GM12878 (cell line): ENCODE measurements at regions not wholly inside any gene's neighbourhood (a gene's known extent, or its start where the extent isn't known, plus 50 kb on each side); places are given as distances from the start of the nearest gene placed in this dataset.

Experiments used
- ATAC-seq: fragments of 200-7000 bp; cut with Tn5 transposase; 3 replicates; pipeline ENCODE4 v1.9.1; 2020; ENCODE audit warnings: mild to moderate bottlenecking, moderate library complexity
- BruUV-seq: library from RNA; stranded (reverse); fragments of 400-500 nt; replicated peaks from 2 replicates; lab custom pipeline; 2021; lab: Mats Ljungman, UMichigan
- CTCF ChIA-PET: fragments of 300-600 bp; sonication (Branson Sonifier 250); formaldehyde crosslinking; extraction: SDS; loops from one replicate; lab custom pipeline; 2021; ENCODE audit warnings: inconsistent platforms; lab: Yijun Ruan, JAX
- POLR2A ChIA-PET: fragments of 350-600 bp; formaldehyde crosslinking; extraction: SDS; loops from one replicate; lab custom pipeline; 2021; ENCODE audit warnings: inconsistent platforms; lab: Charles Lee
- RAD21 ChIA-PET: fragments of 300-600 bp; sonication (Branson Sonifier 250); formaldehyde crosslinking; loops from one replicate; lab custom pipeline; 2023; ENCODE audit warnings: antibody characterized with exemption; ENCODE audit not compliant: unreplicated experiment; lab: Charles Lee
- SMC1A ChIA-PET: fragments of 300-600 bp; sonication (Branson Sonifier 250); formaldehyde crosslinking; loops from one replicate; lab custom pipeline; 2023; ENCODE audit not compliant: unreplicated experiment, uncharacterized antibody; lab: Charles Lee
- DNase-seq: peaks from one replicate; pipeline ENCODE4 v3.0.0-alpha.2; 2011; ENCODE audit warnings: low read depth, low spot score
- FAIRE-seq: peaks from 3 replicates; lab custom pipeline; 2011; peaks lifted over from hg19 to GRCh38; lab: Jason Lieb, UNC
- H2AFZ ChIP-seq: 2 replicates; pipeline ENCODE4 v1.6.0; 2011; ENCODE audit warnings: low read depth, low read length, control low read depth; ENCODE audit not compliant: control insufficient read depth
- H3K27ac ChIP-seq: 2 replicates; pipeline ENCODE4 v1.5.1; 2011; ENCODE audit warnings: control low read depth; ENCODE audit not compliant: control insufficient read depth, insufficient read depth
- H3K27me3 ChIP-seq, 2 experiments: replicated peaks in 1 of 2; 2 replicates each; pipeline versions ENCODE4 v1.6.0 to v1.6.1; 2011; ENCODE audit warnings: low read length in 1 of 2; ENCODE audit not compliant: control insufficient read depth in 2 of 2, insufficient read depth in 2 of 2
- H3K36me3 ChIP-seq, 2 experiments: 2 replicates each; pipeline ENCODE4 v1.5.1; 2011; ENCODE audit warnings: low read length in 1 of 2; ENCODE audit not compliant: control insufficient read depth in 2 of 2, insufficient read depth in 2 of 2
- H3K4me1 ChIP-seq: 2 replicates; pipeline ENCODE4 v1.6.1; 2011; ENCODE audit warnings: mild to moderate bottlenecking, low read length, moderate library complexity, mixed read lengths; ENCODE audit not compliant: control insufficient read depth, insufficient read depth
- H3K4me2 ChIP-seq: 2 replicates; pipeline ENCODE4 v1.6.0; 2011; ENCODE audit warnings: control low read depth; ENCODE audit not compliant: control insufficient read depth, insufficient read depth
- H3K4me3 ChIP-seq: fragments of 200-600 bp; sonication (generic); 2 replicates; pipeline ENCODE4 v1.5.1; 2016
- H3K79me2 ChIP-seq: 2 replicates; pipeline ENCODE4 v1.6.0; 2011; ENCODE audit warnings: low read length; ENCODE audit not compliant: control insufficient read depth, insufficient read depth
- H3K9ac ChIP-seq: 2 replicates; pipeline ENCODE4 v1.8.0; 2011; ENCODE audit warnings: low read length, control low read depth, mixed read lengths; ENCODE audit not compliant: control insufficient read depth, insufficient read depth
- H3K9me3 ChIP-seq: replicated peaks from 3 replicates; pipeline ENCODE4 v1.5.1; 2011; ENCODE audit warnings: mild to moderate bottlenecking, low read length; ENCODE audit not compliant: control insufficient read depth, insufficient read depth
- H4K20me1 ChIP-seq: 2 replicates; pipeline ENCODE4 v1.6.0; 2011; ENCODE audit not compliant: control insufficient read depth, insufficient read depth
- BCL11A ChIP-seq: IDR thresholded peaks from 2 replicates; pipeline ENCODE4 v1.6.1; 2011; ENCODE audit warnings: low read depth, low read length
- BMI1 ChIP-seq: fragments of 450-650 bp; IDR thresholded peaks from 2 replicates; pipeline ENCODE4 v1.6.1; 2016; ENCODE audit warnings: mild to moderate bottlenecking, moderate library complexity, borderline replicate concordance
- CBFB ChIP-seq: IDR thresholded peaks from 2 replicates; pipeline ENCODE4 v1.6.1; 2016; ENCODE audit warnings: antibody characterized with exemption, low read depth
- CHD1 ChIP-seq: IDR thresholded peaks from 2 replicates; pipeline ENCODE4 v1.6.1; 2012; ENCODE audit warnings: low read depth, low read length, improper control_type of control experiment
- CHD2 ChIP-seq: IDR thresholded peaks from 2 replicates; pipeline ENCODE4 v1.6.1; 2011; ENCODE audit warnings: low read depth, low read length, improper control_type of control experiment, borderline replicate concordance
- FOXM1 ChIP-seq: IDR thresholded peaks from 2 replicates; pipeline ENCODE4 v1.6.1; 2012; ENCODE audit warnings: low read depth, mild to moderate bottlenecking, inconsistent platforms, low read length, moderate library complexity
- IKZF2 ChIP-seq, 2 experiments: fragments of 450-650 bp; IDR thresholded peaks; 2 replicates each; pipeline ENCODE4 v1.6.1; 2017; ENCODE audit warnings: mild to moderate bottlenecking in 2 of 2, moderate library complexity in 2 of 2
- JUNB ChIP-seq: IDR thresholded peaks from 2 replicates; pipeline ENCODE4 v1.6.1; 2016; ENCODE audit warnings: antibody characterized with exemption, mild to moderate bottlenecking
- MXI1 ChIP-seq: fragments of 150-350 bp; IDR thresholded peaks from 2 replicates; pipeline ENCODE4 v1.6.1; 2011; ENCODE audit warnings: low read depth, mild to moderate bottlenecking, inconsistent platforms, low read length, improper control_type of control experiment
- NBN ChIP-seq: fragments of 450-650 bp; IDR thresholded peaks from 2 replicates; pipeline ENCODE4 v1.6.1; 2016
- NFXL1 ChIP-seq: fragments of 450-650 bp; IDR thresholded peaks from 2 replicates; pipeline ENCODE4 v1.6.1; 2017; ENCODE audit warnings: antibody characterized with exemption, mild to moderate bottlenecking, borderline replicate concordance
- RBBP5 ChIP-seq: fragments of 200-600 bp; sonication (generic); conservative IDR thresholded peaks from 2 replicates; pipeline ENCODE4 v1.6.1; 2016
- RELB ChIP-seq: fragments of 450-650 bp; IDR thresholded peaks from 2 replicates; pipeline ENCODE4 v1.6.1; 2017; ENCODE audit warnings: low read depth, mild to moderate bottlenecking, moderate library complexity
- RFX5 ChIP-seq: IDR thresholded peaks from 2 replicates; pipeline ENCODE4 v1.6.1; 2011; ENCODE audit warnings: low read depth, low read length, improper control_type of control experiment
- SMARCA5 ChIP-seq: fragments of 450-650 bp; IDR thresholded peaks from 2 replicates; pipeline ENCODE4 v1.6.1; 2017; ENCODE audit warnings: mild to moderate bottlenecking
- SRF ChIP-seq, 2 experiments: IDR thresholded peaks; 2 replicates each; pipeline ENCODE4 v1.6.1; 2011; ENCODE audit warnings: low read depth in 2 of 2, low read length in 2 of 2, mild to moderate bottlenecking in 1 of 2, moderate library complexity in 1 of 2
- STAT1 ChIP-seq: fragments of 450-650 bp; conservative IDR thresholded peaks from 2 replicates; pipeline ENCODE4 v1.6.1; 2014; ENCODE audit warnings: antibody characterized with exemption, mild to moderate bottlenecking
- TAF1 ChIP-seq: IDR thresholded peaks from 2 replicates; pipeline ENCODE4 v1.6.1; 2011; ENCODE audit warnings: mild to moderate bottlenecking, low read depth, low read length, borderline replicate concordance
- USF1 ChIP-seq: IDR thresholded peaks from 2 replicates; pipeline ENCODE4 v1.6.1; 2011; ENCODE audit warnings: borderline replicate concordance, low read depth, mild to moderate bottlenecking, moderate library complexity, mixed read lengths, low read length; ENCODE audit not compliant: insufficient read depth; ENCODE audit errors: extremely low read length
- ZBTB4 ChIP-seq: fragments of 450-650 bp; formaldehyde crosslinking; IDR thresholded peaks from 2 replicates; pipeline ENCODE4 v1.4.0; 2022; ENCODE audit warnings: mild to moderate bottlenecking, moderate library complexity
- ZNF207 ChIP-seq: fragments of 450-650 bp; IDR thresholded peaks from 2 replicates; pipeline ENCODE4 v1.6.1; 2014; ENCODE audit warnings: antibody characterized with exemption, mild to moderate bottlenecking, borderline replicate concordance
- ZNF217 ChIP-seq: fragments of 450-650 bp; IDR thresholded peaks from 2 replicates; pipeline ENCODE4 v1.6.1; 2017; ENCODE audit warnings: antibody characterized with exemption, mild to moderate bottlenecking
- in situ Hi-C: fragments of 300-500 bp; cut with MboI; formaldehyde crosslinking; loops from 9 replicates; pipeline ENCODE4 v1.14.3; 2018; ENCODE audit warnings: mixed read lengths
- intact Hi-C: fragments of 100-400 bp; cut with micrococcal nuclease; formaldehyde crosslinking; loops from one replicate; pipeline ENCODE4 v1.14.2; 2022; ENCODE audit not compliant: unreplicated experiment

- TF ChIP-seq RFX5 = no peak
- no peak for TF ChIP-seq STAT1
- no peak for TF ChIP-seq CHD2
- TF ChIP-seq SRF (IDR thresholded peaks at IDR 0.05; ENCODE audit: low read depth in 2 of 2, low read length in 2 of 2) = no peak
- no peak for TF ChIP-seq BCL11A
- TF ChIP-seq ZBTB4 (CRISPR knock-in tag) = no peak
- no peak for TF ChIP-seq SMARCA5
- no peak for TF ChIP-seq TAF1
These were observed 520.9 kb downstream of the EPHA4 start (continued) for GRCh38 chr2:221051162-221051561.

GRCh38 chr2:221060376-221060775 lies 511.7 kb downstream of the EPHA4 start:
- Histone ChIP-seq H3K27me3 (no peaks in the 10 kb centered on the region), H3K4me3 (no peak overlapping the region), H3K4me2 (no peak overlapping the region), H3K79me2 (no peaks in the 10 kb centered on the region), H2AFZ (no peak overlapping the region), H3K4me1 (no peaks in the 10 kb centered on the region; the same call in 1 of the 2 replicates), H3K9me3 (peaks cover 1% of the 10 kb centered on the region; the same call in 1 of the 3 replicates), H3K27ac (no peak overlapping the region), H3K36me3 (no peaks in the 10 kb centered on the region), H3K9ac (no peak overlapping the region), H4K20me1 (no peaks in the 10 kb centered on the region)
- SMC1A ChIA-PET = interaction anchor here (0.9 kb wide), 1 partner anchor 20 kb away, joined by 3 read pairs; no protein-coding TSS in a partner anchor
- FAIRE-seq (no peak), ATAC-seq (no peak), DNase-seq (no peak)
- RAD21 ChIA-PET = no interaction called here
- POLR2A ChIA-PET = no interaction called here
- intact Hi-C loops (loop anchor here (10.0 kb wide), 1 partner anchor 514 kb away; the partner anchor contains the start of gene EPHA4), in situ Hi-C loops (no loop called here)
- CTCF ChIA-PET = interaction anchor here (1.1 kb wide), 1 partner anchor 15 kb away, joined by 3 read pairs; no protein-coding TSS in a partner anchor
- BruUV-seq = no TSS peak
- no peak for TF ChIP-seq FOXM1
- TF ChIP-seq CHD1 = no peak
- no peak for TF ChIP-seq ZNF217
- no peak for TF ChIP-seq BMI1
- no peak for TF ChIP-seq CBFB
- no peak for TF ChIP-seq RBBP5
- TF ChIP-seq NFXL1 = no peak
- TF ChIP-seq JUNB = no peak
- no peak for TF ChIP-seq USF1
- TF ChIP-seq IKZF2 (IDR thresholded peaks at IDR 0.05) = no peak
- no peak for TF ChIP-seq NBN
- TF ChIP-seq ZNF207 = no peak
- TF ChIP-seq MXI1 = no peak
- no peak for TF ChIP-seq RELB
